Keratinocyte (primary cell): ENCODE measurements at regions not wholly inside any gene's neighbourhood (a gene's known extent, or its start where the extent isn't known, plus 50 kb on each side); places are given as distances from the start of the nearest gene placed in this dataset.

ENCODE experiments used
- DNase-seq: peaks from one replicate; pipeline ENCODE4 v3.0.0-alpha.2; 2011; ENCODE audit warnings: low read depth, missing footprints, low spot score
- FAIRE-seq: peaks from 2 replicates; lab custom pipeline; 2011; peaks lifted over from hg19 to GRCh38; lab: Jason Lieb, UNC
- H2AFZ ChIP-seq: 2 replicates; pipeline ENCODE4 v1.6.0; 2012; ENCODE audit warnings: low read length, control low read depth, inconsistent platforms; ENCODE audit not compliant: control insufficient read depth
- H3K27ac ChIP-seq: 2 replicates; pipeline ENCODE4 v1.5.1; 2011; ENCODE audit warnings: low read length; ENCODE audit not compliant: control insufficient read depth, insufficient read depth
- H3K27me3 ChIP-seq: 3 replicates; pipeline ENCODE4 v1.6.0; 2011; ENCODE audit warnings: low read length; ENCODE audit not compliant: control insufficient read depth, insufficient read depth; ENCODE audit errors: extremely low read depth
- H3K36me3 ChIP-seq, 2 experiments: 2 replicates in 1 of 2; 3 replicates in 1 of 2; pipeline ENCODE4 v1.5.1; 2011; ENCODE audit warnings: low read length in 2 of 2, mild to moderate bottlenecking in 1 of 2; ENCODE audit not compliant: control insufficient read depth in 2 of 2, insufficient read depth in 2 of 2; ENCODE audit errors: extremely low read depth in 1 of 2
- H3K4me1 ChIP-seq: 3 replicates; pipeline ENCODE4 v1.5.1; 2011; ENCODE audit warnings: low read length; ENCODE audit not compliant: control insufficient read depth, insufficient read depth; ENCODE audit errors: extremely low read depth
- H3K4me2 ChIP-seq: 3 replicates; pipeline ENCODE4 v1.6.0; 2011; ENCODE audit warnings: low read depth, low read length; ENCODE audit not compliant: control insufficient read depth, insufficient read depth; ENCODE audit errors: extremely low read depth
- H3K4me3 ChIP-seq, 3 experiments: fragments of 200-600 bp in 1 of 3; sonication (generic) in 1 of 3; 2 replicates in 2 of 3; 3 replicates in 1 of 3; pipeline ENCODE4 v1.5.1; 2011 to 2016; ENCODE audit warnings: low read length in 3 of 3, mild to moderate bottlenecking in 3 of 3, control low read depth in 2 of 3, inconsistent platforms in 1 of 3, low read depth in 1 of 3, mixed read lengths in 1 of 3, mixed run types in 1 of 3, moderate library complexity in 1 of 3; ENCODE audit not compliant: control insufficient read depth in 2 of 3, insufficient read depth in 2 of 3; ENCODE audit errors: extremely low read depth in 1 of 3
- H3K79me2 ChIP-seq: 2 replicates; pipeline ENCODE4 v1.6.0; 2012; ENCODE audit warnings: low read length; ENCODE audit not compliant: control insufficient read depth, insufficient read depth
- H3K9ac ChIP-seq: 3 replicates; pipeline ENCODE4 v1.6.0; 2011; ENCODE audit warnings: low read length; ENCODE audit not compliant: control insufficient read depth, insufficient read depth; ENCODE audit errors: extremely low read depth
- H3K9me1 ChIP-seq: 3 replicates; pipeline ENCODE4 v1.6.0; 2011; ENCODE audit warnings: low read length; ENCODE audit not compliant: control insufficient read depth, insufficient read depth; ENCODE audit errors: extremely low read depth
- H3K9me3 ChIP-seq: 2 replicates; pipeline ENCODE4 v1.5.1; 2012; ENCODE audit warnings: low read depth, low read length; ENCODE audit not compliant: control insufficient read depth
- H4K20me1 ChIP-seq: 3 replicates; pipeline ENCODE4 v1.6.0; 2011; ENCODE audit warnings: low read length; ENCODE audit not compliant: control insufficient read depth, insufficient read depth; ENCODE audit errors: extremely low read depth
- CTCF ChIP-seq, 3 experiments: IDR thresholded peaks in 1 of 3; conservative IDR thresholded peaks in 1 of 3; optimal IDR thresholded peaks in 1 of 3; 2 replicates in 2 of 3; 3 replicates in 1 of 3; pipeline versions ENCODE3 to v1.5.1; 2011; ENCODE audit warnings: low read length in 3 of 3, mild to moderate bottlenecking in 3 of 3, moderate library complexity in 2 of 3, control low read depth in 1 of 3, inconsistent platforms in 1 of 3; ENCODE audit not compliant: insufficient read depth in 2 of 3; ENCODE audit errors: extremely low read depth in 1 of 3
- EZH2 ChIP-seq: IDR thresholded peaks from one replicate; pipeline ENCODE4 v1.6.1; 2012; ENCODE audit warnings: inconsistent platforms, mild to moderate bottlenecking, low read length, moderate library complexity
- dilution Hi-C: fragments of 300-500 bp; cut with MboI; formaldehyde crosslinking; loops from one replicate; pipeline ENCODE4 v1.7.0; 2020; ENCODE audit warnings: low sequenced_read_pairs; ENCODE audit not compliant: extremely low pct_ligation_motif_present

GRCh38 chr6:793261-793660 is 100.3 kb upstream of the EXOC2 start:
- H3K27me3 ChIP-seq: peaks cover 18% of the 10 kb centered on the region

GRCh38 chr6:792662-793061 is 99.7 kb upstream of the EXOC2 start:
- H3K27ac ChIP-seq: no peak overlapping the region
- peaks cover 3% of the 10 kb centered on the region for H3K4me1 ChIP-seq
- H3K9me1 ChIP-seq: no peaks in the 10 kb centered on the region
- peaks cover 18% of the 10 kb centered on the region for H3K27me3 ChIP-seq
- H3K79me2 ChIP-seq: no peaks in the 10 kb centered on the region
- no peak overlapping the region for H2AFZ ChIP-seq
- no peak overlapping the region for H3K9ac ChIP-seq
- no peaks in the 10 kb centered on the region for H3K36me3 ChIP-seq
- dilution Hi-C loops: no loop called here
- no peaks in the 10 kb centered on the region for H4K20me1 ChIP-seq
- H3K4me3 ChIP-seq: no peak overlapping the region
- no peak for FAIRE-seq
- H3K4me2 ChIP-seq: no peak overlapping the region
- DNase-seq: no peak
- H3K9me3 ChIP-seq: no peaks in the 10 kb centered on the region
- no peak for TF ChIP-seq EZH2
- no peak for TF ChIP-seq CTCF (optimal IDR thresholded peaks at IDR 0.05 in 1 of 3, IDR thresholded peaks at IDR 0.05 in 1 of 3, conservative IDR thresholded peaks at IDR 0.05 in 1 of 3; ENCODE audit: extremely low read depth in 1 of 3, insufficient read depth in 2 of 3, low read length in 3 of 3)

More at GRCh38 chr6:793261-793660, 100.3 kb upstream of the EXOC2 start:
- no peaks in the 10 kb centered on the region for H3K36me3 ChIP-seq
- DNase-seq (no peak), FAIRE-seq (no peak)
- no peak for TF ChIP-seq EZH2
- TF ChIP-seq CTCF (optimal IDR thresholded peaks at IDR 0.05 in 1 of 3, IDR thresholded peaks at IDR 0.05 in 1 of 3, conservative IDR thresholded peaks at IDR 0.05 in 1 of 3; ENCODE audit: extremely low read depth in 1 of 3, insufficient read depth in 2 of 3, low read length in 3 of 3): no peak
- H3K9ac ChIP-seq: no peak overlapping the region
- no peaks in the 10 kb centered on the region for H3K9me1 ChIP-seq
- no peaks in the 10 kb centered on the region for H3K79me2 ChIP-seq
- H3K4me2 ChIP-seq: no peak overlapping the region
- dilution Hi-C loops: no loop called here
- H3K9me3 ChIP-seq: no peaks in the 10 kb centered on the region
- H3K27ac ChIP-seq: no peak overlapping the region
- no peak overlapping the region for H3K4me3 ChIP-seq
- no peaks in the 10 kb centered on the region for H4K20me1 ChIP-seq
- no peak overlapping the region for H2AFZ ChIP-seq
- H3K4me1 ChIP-seq: no peaks in the 10 kb centered on the region
